Kidney epithelial cell (primary cell): ENCODE measurements at regions not wholly inside any gene's neighbourhood (a gene's known extent, or its start where the extent isn't known, plus 50 kb on each side); places are given as distances from the start of the nearest gene placed in this dataset.

Experiments used
- DNase-seq: peaks from one replicate; pipeline ENCODE4 v3.0.0-alpha.2; 2010; ENCODE audit warnings: low read depth
- H3K27me3 ChIP-seq: 2 replicates; pipeline ENCODE4 v1.6.0; 2011; ENCODE audit warnings: low read length; ENCODE audit not compliant: control insufficient read depth, insufficient read depth
- H3K36me3 ChIP-seq: 2 replicates; pipeline ENCODE4 v1.5.1; 2011; ENCODE audit warnings: low read length; ENCODE audit not compliant: control insufficient read depth, insufficient read depth
- H3K4me3 ChIP-seq: 2 replicates; pipeline ENCODE4 v1.5.1; 2011; ENCODE audit warnings: low read depth, mild to moderate bottlenecking, control low read depth, low read length
- CTCF ChIP-seq: IDR thresholded peaks from 2 replicates; pipeline ENCODE4 v1.5.1; 2011; ENCODE audit warnings: mild to moderate bottlenecking, moderate library complexity, low read length, control low read depth, inconsistent platforms; ENCODE audit not compliant: insufficient read depth, poor library complexity, severe bottlenecking

DNA sequence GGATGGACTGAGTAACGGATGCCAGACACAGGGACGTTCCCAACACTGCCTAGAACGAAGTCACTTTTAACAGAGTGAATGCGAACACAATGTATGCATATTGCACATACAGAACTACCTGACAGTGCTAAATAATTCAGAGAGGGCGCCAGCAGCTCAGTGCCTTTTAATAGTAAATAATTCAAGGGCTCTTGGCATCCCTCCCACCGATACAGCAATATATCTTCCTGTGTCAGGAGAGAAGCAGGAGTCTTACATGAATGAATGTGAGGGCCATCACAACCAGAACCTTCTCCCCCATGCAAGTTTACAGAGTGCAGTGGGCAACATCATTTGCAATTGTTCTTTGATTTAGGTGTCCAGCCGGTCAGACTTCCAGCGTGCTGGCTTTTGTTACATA lies 88.4 kb upstream of the KCNG1 start:
- Histone ChIP-seq H3K27me3 (peaks cover 14% of the 10 kb centered on the region), H3K4me3 (no peak overlapping the region), H3K36me3 (no peaks in the 10 kb centered on the region)
- TF ChIP-seq CTCF = no peak
- DNase-seq = no peak

DNA sequence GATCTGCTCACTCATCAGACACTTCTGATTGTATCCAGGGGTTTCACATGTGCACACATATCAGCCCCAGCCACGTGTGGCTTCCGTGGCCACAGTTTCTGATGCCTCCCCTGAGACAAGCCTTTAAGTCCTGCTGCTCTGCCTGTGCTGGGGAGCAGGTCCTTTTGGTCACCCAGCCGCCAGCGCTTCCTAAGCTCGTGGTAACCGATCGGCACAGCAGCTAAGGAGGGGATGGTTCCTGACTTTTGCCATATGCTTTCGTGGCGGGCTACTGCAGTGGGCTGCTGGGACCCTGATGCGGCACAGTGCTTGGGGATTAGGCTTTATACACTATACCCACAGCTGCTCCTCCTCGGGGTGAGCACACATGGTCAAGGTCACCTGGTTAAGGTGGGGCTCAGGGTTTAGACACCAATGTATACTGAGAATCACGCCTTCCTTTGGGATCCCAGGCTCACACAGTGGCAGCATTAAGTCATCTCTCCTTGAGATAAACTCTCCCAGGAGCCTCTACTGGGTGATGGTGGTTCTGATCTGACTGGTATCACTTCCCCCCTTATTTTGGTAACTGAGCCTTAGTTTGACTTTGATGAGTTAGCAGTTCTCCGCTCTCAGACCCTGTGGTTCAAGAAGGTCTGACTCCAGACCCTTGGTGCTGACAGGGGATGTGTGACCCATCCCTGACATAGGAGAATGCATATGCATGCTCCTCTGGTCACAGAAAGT lies 85.9 kb upstream of the KCNG1 start:
- peaks cover 12% of the 10 kb centered on the region for H3K27me3 ChIP-seq
- DNase-seq = no peak
- H3K4me3 ChIP-seq = no peak overlapping the region
- H3K36me3 ChIP-seq = no peaks in the 10 kb centered on the region
- no peak for TF ChIP-seq CTCF

DNA sequence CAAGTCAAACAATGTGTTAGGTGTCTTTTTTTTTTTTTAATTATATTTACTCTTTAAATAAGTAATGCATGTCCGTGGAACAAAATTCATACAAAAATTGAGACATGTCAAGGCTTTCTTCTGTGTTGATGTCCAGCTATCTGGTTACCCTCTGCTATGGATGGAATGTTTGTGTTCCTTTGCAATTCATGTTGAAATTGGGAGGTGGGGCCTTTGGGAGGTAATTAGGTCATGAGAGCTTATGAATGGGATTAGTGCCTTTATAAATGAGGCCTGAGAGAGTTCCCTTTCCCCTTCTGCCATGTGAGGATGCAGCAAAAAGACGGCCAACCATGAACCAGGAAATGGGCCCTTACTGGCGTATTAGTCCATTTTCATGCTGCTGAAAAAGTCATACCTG lies 83.1 kb upstream of the KCNG1 start:
- TF ChIP-seq CTCF = no peak
- no peaks in the 10 kb centered on the region for H3K36me3 ChIP-seq
- DNase-seq = no peak
- H3K4me3 ChIP-seq = no peak overlapping the region
- peaks cover 8% of the 10 kb centered on the region for H3K27me3 ChIP-seq

DNA sequence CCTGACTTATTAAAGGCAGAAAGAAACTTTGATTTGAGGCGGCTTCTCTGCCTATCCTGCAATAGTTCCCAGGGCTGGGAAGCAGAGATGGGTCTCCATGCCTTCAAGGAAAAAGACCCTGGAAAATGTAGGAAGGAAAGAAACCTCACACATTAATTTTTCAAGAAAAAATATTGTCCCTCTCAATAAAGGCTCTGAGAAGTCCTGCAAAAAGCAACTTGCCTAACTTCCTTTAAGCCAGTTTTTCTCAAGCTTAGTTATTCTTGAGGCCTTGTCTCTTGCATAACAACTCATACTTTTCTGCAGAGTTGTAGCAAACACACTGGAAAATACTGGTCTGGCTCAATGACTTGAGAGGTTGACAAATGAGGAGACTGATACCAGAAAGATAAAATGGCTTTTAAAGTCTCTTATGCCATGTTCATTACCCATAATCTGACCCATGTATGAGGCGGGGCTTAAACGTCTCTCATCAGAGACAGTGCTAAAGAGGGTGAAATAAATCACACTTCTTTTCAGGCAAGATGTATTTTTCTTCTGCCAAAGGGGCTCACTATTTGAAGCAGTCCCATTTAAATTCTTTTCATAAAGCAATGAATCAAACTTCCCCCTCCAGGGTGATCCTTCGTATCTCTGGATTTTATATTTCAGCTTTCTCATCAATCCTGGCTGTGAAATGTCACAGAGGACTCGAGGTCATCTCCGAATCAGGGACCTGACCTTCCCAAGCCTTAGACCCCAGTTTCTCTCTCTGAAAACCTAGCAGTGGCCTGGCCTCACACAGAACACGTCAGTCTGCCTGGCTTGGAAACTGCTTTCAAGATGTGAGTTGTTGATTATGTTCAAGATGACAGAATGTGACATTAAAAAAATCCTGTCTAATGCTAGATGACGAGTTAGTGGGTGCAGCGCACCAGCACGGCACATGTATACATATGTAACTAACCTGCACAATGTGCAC lies 82.3 kb upstream of the KCNG1 start:
- DNase-seq = no peak
- Histone ChIP-seq H3K36me3 (no peaks in the 10 kb centered on the region), H3K27me3 (peaks cover 5% of the 10 kb centered on the region), H3K4me3 (no peak overlapping the region)
- TF ChIP-seq CTCF = no peak

DNA sequence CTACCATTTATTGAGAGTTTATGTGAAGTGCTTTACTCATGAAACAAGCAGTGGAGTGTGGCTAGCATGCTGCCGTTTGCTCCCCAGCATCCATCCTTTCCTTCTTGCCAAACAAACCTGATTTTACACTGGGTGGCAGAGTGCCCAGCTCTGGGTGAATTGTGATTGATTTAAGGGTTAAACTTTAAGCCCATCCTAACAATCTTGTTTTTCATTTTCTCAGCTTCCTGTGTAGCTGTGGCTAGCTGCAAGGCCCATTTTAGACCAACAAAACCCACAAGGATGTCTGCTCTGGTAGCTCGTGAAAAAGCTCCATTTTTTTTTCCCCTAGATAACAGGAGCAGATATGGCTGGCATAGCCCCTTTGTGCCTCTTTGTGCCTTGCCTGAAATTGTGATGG lies 77.7 kb upstream of the KCNG1 start:
- Histone ChIP-seq H3K4me3 (no peak overlapping the region), H3K36me3 (no peaks in the 10 kb centered on the region), H3K27me3 (no peaks in the 10 kb centered on the region)
- TF ChIP-seq CTCF = no peak
- DNase-seq = no peak
